ENCODE measurements at regions not wholly inside any gene's neighbourhood (a gene's known extent, or its start where the extent isn't known, plus 50 kb on each side); places are given as distances from the start of the nearest gene placed in this dataset.

GRCh38 chr5:125041798-125042197, 295.4 kb upstream of the ZNF608 start:
- ChIA-PET CTCF (ENCODE audit: low intra/inter-chr PET ratio, low total read pairs) (no interaction called here), POLR2A (no interaction called here)
- Histone ChIP-seq H3K9ac (ENCODE audit: insufficient read depth, low read depth, low read length) (no peak overlapping the region), H3K4me1 (ENCODE audit: insufficient read depth, low read length) (no peaks in the 10 kb centered on the region), H3K9me3 (ENCODE audit: low read length) (no peaks in the 10 kb centered on the region), H2AFZ (ENCODE audit: low read length) (no peak overlapping the region), H3K27ac (ENCODE audit: extremely low read length, insufficient read depth, low read length) (no peak overlapping the region), H3K27me3 (ENCODE audit: control insufficient read depth in 1 of 2, insufficient read depth in 2 of 2, low read length in 2 of 2) (no peaks in the 10 kb centered on the region), H3K4me2 (ENCODE audit: low read depth, low read length) (no peak overlapping the region), H3K4me3 (replicated peaks in 1 of 3; ENCODE audit: insufficient read depth in 1 of 3, low read depth in 2 of 3, low read length in 3 of 3) (no peak overlapping the region), H3K79me2 (ENCODE audit: insufficient read depth, low read length) (no peaks in the 10 kb centered on the region), H3K36me3 (replicated peaks in 1 of 2; ENCODE audit: control insufficient read depth in 1 of 2, insufficient read depth in 2 of 2, low read length in 2 of 2) (no peaks in the 10 kb centered on the region), H4K20me1 (ENCODE audit: insufficient read depth, low read length) (no peaks in the 10 kb centered on the region)
- DNase-seq (ENCODE audit: low spot score) (no peak), ATAC-seq (no peak), FAIRE-seq (no peak)
- no TSS peak for BruUV-seq (replicated peaks)
- intact Hi-C loops (cut with micrococcal nuclease; ENCODE audit: unreplicated experiment) (no loop called here), in situ Hi-C loops (cut with HindIII; ENCODE audit: extremely low pct_ligation_motif_present, low pct_unique_long_range_greater_than_20kb) (no loop called here)
- WGBS (ENCODE audit: low lambda C conversion rate), result 0% methylated on average over 2 of the region's 2 CpGs
- TF ChIP-seq, protein P1, sequence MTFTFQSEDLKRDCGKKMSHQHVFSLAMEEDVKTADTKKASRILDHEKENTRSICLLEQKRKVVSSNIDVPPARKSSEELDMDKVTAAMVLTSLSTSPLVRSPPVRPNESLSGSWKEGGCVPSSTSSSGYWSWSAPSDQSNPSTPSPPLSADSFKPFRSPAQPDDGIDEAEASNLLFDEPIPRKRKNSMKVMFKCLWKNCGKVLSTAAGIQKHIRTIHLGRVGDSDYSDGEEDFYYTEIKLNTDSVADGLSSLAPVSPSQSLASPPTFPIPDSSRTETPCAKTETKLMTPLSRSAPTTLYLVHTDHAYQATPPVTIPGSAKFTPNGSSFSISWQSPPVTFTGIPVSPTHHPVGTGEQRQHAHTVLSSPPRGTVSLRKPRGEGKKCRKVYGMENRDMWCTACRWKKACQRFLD (CRISPR knock-in tag; IDR thresholded peaks at IDR 0.05; ENCODE audit: borderline replicate concordance), result no peak
- TF ChIP-seq ZMAT3 (CRISPR knock-in tag; conservative IDR thresholded peaks at IDR 0.05), result no peak
- TF ChIP-seq YEATS4 (CRISPR knock-in tag; IDR thresholded peaks at IDR 0.05; ENCODE audit: borderline replicate concordance), result no peak
- no peak for TF ChIP-seq ZBTB3 (CRISPR knock-in tag; IDR thresholded peaks at IDR 0.05; ENCODE audit: borderline replicate concordance, low read depth)
- no peak for TF ChIP-seq GABPB1 (CRISPR knock-in tag; IDR thresholded peaks at IDR 0.05)
- TF ChIP-seq NR2C2 (CRISPR knock-in tag; IDR thresholded peaks at IDR 0.05; ENCODE audit: borderline replicate concordance), result no peak
- no peak for TF ChIP-seq SMARCC2 (IDR thresholded peaks at IDR 0.05)
- no peak for TF ChIP-seq ZBTB20 (CRISPR knock-in tag; IDR thresholded peaks at IDR 0.05; ENCODE audit: borderline replicate concordance, low read depth)
- TF ChIP-seq NKX3-1 (CRISPR knock-in tag; IDR thresholded peaks at IDR 0.05), result no peak
- TF ChIP-seq ELF4 (CRISPR knock-in tag; IDR thresholded peaks at IDR 0.05; ENCODE audit: borderline replicate concordance), result no peak
- no peak for TF ChIP-seq HIVEP1 (CRISPR knock-in tag; IDR thresholded peaks at IDR 0.05)
- no peak for TF ChIP-seq HCFC1 (IDR thresholded peaks at IDR 0.05; ENCODE audit: low read depth, low read length)
- no peak for TF ChIP-seq KAT2B (IDR thresholded peaks at IDR 0.05; ENCODE audit: borderline replicate concordance, low read depth, low read length)
- TF ChIP-seq, protein P2, sequence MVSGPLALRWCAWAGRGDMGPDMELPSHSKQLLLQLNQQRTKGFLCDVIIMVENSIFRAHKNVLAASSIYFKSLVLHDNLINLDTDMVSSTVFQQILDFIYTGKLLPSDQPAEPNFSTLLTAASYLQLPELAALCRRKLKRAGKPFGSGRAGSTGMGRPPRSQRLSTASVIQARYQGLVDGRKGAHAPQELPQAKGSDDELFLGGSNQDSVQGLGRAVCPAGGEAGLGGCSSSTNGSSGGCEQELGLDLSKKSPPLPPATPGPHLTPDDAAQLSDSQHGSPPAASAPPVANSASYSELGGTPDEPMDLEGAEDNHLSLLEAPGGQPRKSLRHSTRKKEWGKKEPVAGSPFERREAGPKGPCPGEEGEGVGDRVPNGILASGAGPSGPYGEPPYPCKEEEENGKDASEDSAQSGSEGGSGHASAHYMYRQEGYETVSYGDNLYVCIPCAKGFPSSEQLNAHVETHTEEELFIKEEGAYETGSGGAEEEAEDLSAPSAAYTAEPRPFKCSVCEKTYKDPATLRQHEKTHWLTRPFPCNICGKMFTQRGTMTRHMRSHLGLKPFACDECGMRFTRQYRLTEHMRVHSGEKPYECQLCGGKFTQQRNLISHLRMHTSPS (CRISPR knock-in tag; IDR thresholded peaks at IDR 0.05; ENCODE audit: low read depth), result no peak
- TF ChIP-seq ZNF841 (CRISPR knock-in tag; IDR thresholded peaks at IDR 0.05; ENCODE audit: borderline replicate concordance), result no peak

All from HepG2 (cell line).